HCT116 (cell line): ENCODE measurements at regions not wholly inside any gene's neighbourhood (a gene's known extent, or its start where the extent isn't known, plus 50 kb on each side); places are given as distances from the start of the nearest gene placed in this dataset.

ENCODE experiments used
- ATAC-seq: fragments of 200-7000 bp; cut with Tn5 transposase; 2 replicates; pipeline ENCODE4 v1.9.1; 2020; ENCODE audit warnings: mild to moderate bottlenecking, moderate library complexity
- BruUV-seq: library from RNA; stranded (reverse); fragments of 400-500 nt; replicated peaks from 2 replicates; lab custom pipeline; 2021; lab: Mats Ljungman, UMichigan
- CTCF ChIA-PET: fragments of 300-600 bp; sonication (Branson Sonifier 250); formaldehyde crosslinking; loops from one replicate; lab custom pipeline; 2021; ENCODE audit warnings: antibody characterized with exemption; lab: Charles Lee
- POLR2A ChIA-PET: fragments of 300-600, 350-600 bp; sonication (Branson Sonifier 250); formaldehyde crosslinking; loops from one replicate; lab custom pipeline; 2021; ENCODE audit warnings: antibody characterized with exemption; lab: Charles Lee
- RAD21 ChIA-PET, 2 experiments: fragments of 300-600 bp; sonication (Branson Sonifier 250); formaldehyde crosslinking; loops; one replicate each; lab custom pipeline; 2023; ENCODE audit warnings: low total read pairs in 2 of 2; ENCODE audit not compliant: uncharacterized antibody in 2 of 2, unreplicated experiment in 2 of 2, low non-redundant PET in 1 of 2; lab: Charles Lee
- DNase-seq: peaks from one replicate; pipeline ENCODE4 v3.0.0-alpha.2; 2010; ENCODE audit warnings: low read depth, low spot score
- H2AFZ ChIP-seq: fragments of 200-600 bp; shearing (Covaris generic), sonication (generic); 2 replicates; pipeline ENCODE4 v1.6.1; 2017; ENCODE audit warnings: low read depth, mixed run types, mixed read lengths, antibody characterized with exemption, low read length; ENCODE audit not compliant: poor library complexity, severe bottlenecking
- H3K27ac ChIP-seq: 2 replicates; pipeline ENCODE4 v1.5.1; 2012; ENCODE audit warnings: low read depth, low read length
- H3K27me3 ChIP-seq: fragments of 200-600 bp; sonication (generic); 2 replicates; pipeline ENCODE4 v1.6.1; 2016; ENCODE audit warnings: mixed run types, low read length, mixed read lengths; ENCODE audit not compliant: insufficient read depth
- H3K36me3 ChIP-seq, 2 experiments: fragments of 200-500 bp in 1 of 2; fragments of 200-600 bp in 1 of 2; sonication (Bioruptor generic) in 1 of 2; sonication (generic) in 1 of 2; 2 replicates each; pipeline versions ENCODE4 v1.5.1 to v1.6.1; 2014 to 2016; ENCODE audit warnings: low read length in 2 of 2, inconsistent platforms in 1 of 2, mixed read lengths in 1 of 2, mixed run types in 1 of 2; ENCODE audit not compliant: insufficient read depth in 2 of 2, control insufficient read depth in 1 of 2
- H3K4me1 ChIP-seq, 2 experiments: fragments of 200-600 bp in 1 of 2; sonication (generic) in 1 of 2; 2 replicates each; pipeline versions ENCODE4 v1.5.1 to v1.6.1; 2012 to 2017; ENCODE audit warnings: low read length in 2 of 2, inconsistent platforms in 1 of 2, mild to moderate bottlenecking in 1 of 2, mixed read lengths in 1 of 2, mixed run types in 1 of 2, moderate library complexity in 1 of 2; ENCODE audit not compliant: insufficient read depth in 2 of 2, control insufficient read depth in 1 of 2
- H3K4me2 ChIP-seq: fragments of 200-600 bp; sonication (generic); 2 replicates; pipeline ENCODE4 v1.6.1; 2017; ENCODE audit warnings: mixed run types, low read length, mixed read lengths
- H3K4me3 ChIP-seq, 2 experiments: fragments of 200-600 bp in 1 of 2; sonication (generic) in 1 of 2; replicated peaks in 1 of 2; 2 replicates each; pipeline ENCODE4 v1.5.1; 2011 to 2016; ENCODE audit warnings: low read length in 2 of 2, control low read depth in 1 of 2, low read depth in 1 of 2, mild to moderate bottlenecking in 1 of 2, mixed read lengths in 1 of 2, mixed run types in 1 of 2
- H3K79me2 ChIP-seq: fragments of 200-600 bp; sonication (generic); 2 replicates; pipeline ENCODE4 v1.6.1; 2017; ENCODE audit warnings: mild to moderate bottlenecking, mixed run types, low read length, moderate library complexity, mixed read lengths; ENCODE audit not compliant: insufficient read depth
- H3K9ac ChIP-seq: fragments of 200-600 bp; sonication (generic); 2 replicates; pipeline ENCODE4 v1.6.1; 2016; ENCODE audit warnings: low read length, mixed read lengths
- H3K9me2 ChIP-seq: fragments of 200-600 bp; sonication (generic), shearing (Covaris generic); 2 replicates; pipeline ENCODE4 v1.6.1; 2017; ENCODE audit warnings: mixed run types, mild to moderate bottlenecking, moderate library complexity; ENCODE audit not compliant: insufficient read depth
- H3K9me3 ChIP-seq, 2 experiments: fragments of 200-500 bp in 1 of 2; fragments of 200-600 bp in 1 of 2; sonication (Bioruptor generic) in 1 of 2; sonication (generic) in 1 of 2; 2 replicates each; pipeline ENCODE4 v1.6.1; 2014 to 2017; ENCODE audit warnings: low read length in 2 of 2, mixed read lengths in 2 of 2, inconsistent platforms in 1 of 2, low read depth in 1 of 2, mild to moderate bottlenecking in 1 of 2, mixed run types in 1 of 2, moderate library complexity in 1 of 2; ENCODE audit not compliant: control insufficient read depth in 1 of 2, insufficient read depth in 1 of 2
- H4K20me1 ChIP-seq: fragments of 200-600 bp; sonication (generic), shearing (Covaris generic); 2 replicates; pipeline ENCODE4 v1.6.1; 2017; ENCODE audit warnings: mixed run types, mild to moderate bottlenecking, moderate library complexity; ENCODE audit not compliant: insufficient read depth
- CEBPB ChIP-seq: IDR thresholded peaks from 2 replicates; pipeline ENCODE4 v1.6.1; 2012; ENCODE audit warnings: low read depth
- EGR1 ChIP-seq: IDR thresholded peaks from 2 replicates; pipeline ENCODE4 v1.6.1; 2012; ENCODE audit warnings: low read depth
- EZH2phosphoT487 ChIP-seq: fragments of 200-600 bp; IDR thresholded peaks from 2 replicates; pipeline ENCODE4 v1.6.1; 2018; ENCODE audit warnings: antibody characterized with exemption, borderline replicate concordance
- FOSL1 ChIP-seq: IDR thresholded peaks from 2 replicates; pipeline ENCODE4 v1.6.1; 2012; ENCODE audit warnings: low read depth
- POLR2A ChIP-seq: IDR thresholded peaks from 2 replicates; pipeline ENCODE4 v1.7.0; 2011; ENCODE audit warnings: borderline replicate concordance; ENCODE audit not compliant: insufficient read depth, insufficient read length; ENCODE audit errors: extremely low read depth
- SIN3A ChIP-seq: IDR thresholded peaks from 2 replicates; pipeline ENCODE4 v1.6.1; 2012; ENCODE audit warnings: low read depth
- SRF ChIP-seq: IDR thresholded peaks from 2 replicates; pipeline ENCODE4 v1.6.1; 2012; ENCODE audit warnings: low read depth
- YY1 ChIP-seq: IDR thresholded peaks from 2 replicates; pipeline ENCODE4 v1.6.1; 2011; ENCODE audit warnings: low read length, low read depth, moderate library complexity, mild to moderate bottlenecking; ENCODE audit not compliant: insufficient replicate concordance; ENCODE audit errors: extremely low read depth
- ZFX ChIP-seq: fragments of 450-650 bp; IDR thresholded peaks from 2 replicates; pipeline ENCODE4 v1.6.1; 2017
- ZNF274 ChIP-seq: fragments of 200-500 bp; sonication (Bioruptor generic); IDR thresholded peaks from 2 replicates; pipeline ENCODE4 v1.6.1; 2014; ENCODE audit warnings: mild to moderate bottlenecking, low read depth, low read length, inconsistent platforms
- intact Hi-C: fragments of 100-400 bp; cut with micrococcal nuclease; formaldehyde crosslinking; loops from 2 replicates; pipeline ENCODE4 v1.10.0; 2022
- TF ChIP-seq, protein P1 (sequence below): IDR thresholded peaks from 2 replicates; pipeline ENCODE4 v1.6.1; 2012; ENCODE audit warnings: low read depth

DNA sequence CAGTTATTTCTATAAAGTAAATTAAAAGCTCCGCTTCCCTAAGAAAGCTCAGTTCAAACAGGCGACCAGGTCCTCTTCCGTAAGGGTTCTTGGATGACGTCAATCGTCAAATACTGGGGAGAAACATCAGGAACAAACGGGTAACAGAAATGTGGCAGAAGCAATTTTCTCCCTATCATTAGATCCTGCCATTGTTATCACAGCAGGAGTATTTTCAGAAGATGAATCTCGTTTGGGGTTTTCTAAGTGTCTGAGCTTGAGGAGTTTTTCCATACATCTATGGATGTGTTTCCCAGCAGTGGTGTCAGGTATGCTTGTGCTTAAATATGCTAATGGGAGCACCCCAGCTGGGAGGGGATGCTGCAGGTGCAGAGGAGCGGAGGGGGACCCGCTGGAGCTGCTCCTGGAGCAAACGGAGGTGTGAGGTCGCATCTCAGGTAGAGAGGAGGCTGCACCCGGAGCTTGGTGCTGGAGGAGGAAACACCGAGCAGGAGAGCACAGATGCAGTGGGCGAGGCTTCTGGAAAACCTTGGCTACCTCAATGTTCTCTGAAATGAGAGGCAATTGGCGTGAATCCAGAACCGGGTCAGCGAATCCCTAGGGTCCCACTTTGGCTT lies 795.5 kb downstream of the AACS start:
- no peak overlapping the region for H3K9ac ChIP-seq
- ChIA-PET RAD21 (no interaction called here), CTCF (no interaction called here), POLR2A (no interaction called here)
- DNase-seq (no peak), ATAC-seq (no peak)
- H3K79me2 ChIP-seq: no peaks in the 10 kb centered on the region
- no peaks in the 10 kb centered on the region for H3K36me3 ChIP-seq
- H3K9me2 ChIP-seq: no peaks in the 10 kb centered on the region
- H2AFZ ChIP-seq: no peak overlapping the region
- intact Hi-C loops: no loop called here
- H3K27ac ChIP-seq: no peak overlapping the region
- no peaks in the 10 kb centered on the region for H3K4me1 ChIP-seq
- no peaks in the 10 kb centered on the region for H3K27me3 ChIP-seq
- no peak overlapping the region for H3K4me2 ChIP-seq
- no peak overlapping the region for H3K4me3 ChIP-seq
- no peaks in the 10 kb centered on the region for H4K20me1 ChIP-seq
- H3K9me3 ChIP-seq: peaks cover 0 to 3% of the 10 kb centered on the region in 2 experiments; a peak in 2 of 4 replicates
- BruUV-seq: no TSS peak
- TF ChIP-seq EGR1 (no peak), POLR2A (no peak), YY1 (no peak), SRF (no peak), FOSL1 (no peak), CEBPB (no peak), ZNF274 (no peak), ZFX (no peak), EZH2phosphoT487 (no peak), SIN3A (no peak)
- TF ChIP-seq, protein P1, sequence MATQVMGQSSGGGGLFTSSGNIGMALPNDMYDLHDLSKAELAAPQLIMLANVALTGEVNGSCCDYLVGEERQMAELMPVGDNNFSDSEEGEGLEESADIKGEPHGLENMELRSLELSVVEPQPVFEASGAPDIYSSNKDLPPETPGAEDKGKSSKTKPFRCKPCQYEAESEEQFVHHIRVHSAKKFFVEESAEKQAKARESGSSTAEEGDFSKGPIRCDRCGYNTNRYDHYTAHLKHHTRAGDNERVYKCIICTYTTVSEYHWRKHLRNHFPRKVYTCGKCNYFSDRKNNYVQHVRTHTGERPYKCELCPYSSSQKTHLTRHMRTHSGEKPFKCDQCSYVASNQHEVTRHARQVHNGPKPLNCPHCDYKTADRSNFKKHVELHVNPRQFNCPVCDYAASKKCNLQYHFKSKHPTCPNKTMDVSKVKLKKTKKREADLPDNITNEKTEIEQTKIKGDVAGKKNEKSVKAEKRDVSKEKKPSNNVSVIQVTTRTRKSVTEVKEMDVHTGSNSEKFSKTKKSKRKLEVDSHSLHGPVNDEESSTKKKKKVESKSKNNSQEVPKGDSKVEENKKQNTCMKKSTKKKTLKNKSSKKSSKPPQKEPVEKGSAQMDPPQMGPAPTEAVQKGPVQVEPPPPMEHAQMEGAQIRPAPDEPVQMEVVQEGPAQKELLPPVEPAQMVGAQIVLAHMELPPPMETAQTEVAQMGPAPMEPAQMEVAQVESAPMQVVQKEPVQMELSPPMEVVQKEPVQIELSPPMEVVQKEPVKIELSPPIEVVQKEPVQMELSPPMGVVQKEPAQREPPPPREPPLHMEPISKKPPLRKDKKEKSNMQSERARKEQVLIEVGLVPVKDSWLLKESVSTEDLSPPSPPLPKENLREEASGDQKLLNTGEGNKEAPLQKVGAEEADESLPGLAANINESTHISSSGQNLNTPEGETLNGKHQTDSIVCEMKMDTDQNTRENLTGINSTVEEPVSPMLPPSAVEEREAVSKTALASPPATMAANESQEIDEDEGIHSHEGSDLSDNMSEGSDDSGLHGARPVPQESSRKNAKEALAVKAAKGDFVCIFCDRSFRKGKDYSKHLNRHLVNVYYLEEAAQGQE: no peak
